ENCODE measurements at regions not wholly inside any gene's neighbourhood (a gene's known extent, or its start where the extent isn't known, plus 50 kb on each side); places are given as distances from the start of the nearest gene placed in this dataset.

GRCh38 chr6:47147175-47147727 is 105.1 kb upstream of the ADGRF1 start:
- TF ChIP-seq CTCF (IDR thresholded peaks at IDR 0.05) (no peak), POLR2A (IDR thresholded peaks at IDR 0.05) (no peak), EP300 (IDR thresholded peaks at IDR 0.05) (no peak)
